NCI-H1105 treated with DMSO at 0.1 percent for 48 hours (cell line): ENCODE measurements at regions not wholly inside any gene's neighbourhood (a gene's known extent, or its start where the extent isn't known, plus 50 kb on each side); places are given as distances from the start of the nearest gene placed in this dataset.

Experiments
- DNase-seq: peaks from one replicate; lab custom pipeline; 2025; lab: John Stamatoyannopoulos, UW

GRCh38 chr5:68482199-68482598 is 266.6 kb downstream of the PIK3R1 start:
- no peak for DNase-seq

GRCh38 chr5:68484307-68485068 is 268.9 kb downstream of the PIK3R1 start:
- DNase-seq: no peak

GRCh38 chr5:68489556-68489955 is 274.0 kb downstream of the PIK3R1 start:
- no peak for DNase-seq

- DNase-seq: no peak
Observed at GRCh38 chr5:68490406-68490805, 274.9 kb downstream of the PIK3R1 start.

GRCh38 chr5:68494771-68495170 is 279.2 kb downstream of the PIK3R1 start:
- DNase-seq: no peak

- no peak for DNase-seq
Observed at GRCh38 chr5:68499987-68500386, 284.4 kb downstream of the PIK3R1 start.

GRCh38 chr5:68500813-68501212 is 285.3 kb downstream of the PIK3R1 start:
- DNase-seq: no peak

GRCh38 chr5:68502531-68502930 is 287.0 kb downstream of the PIK3R1 start:
- DNase-seq: no peak

- no peak for DNase-seq
Observed at GRCh38 chr5:68504306-68504705, 288.8 kb downstream of the PIK3R1 start.

- DNase-seq: no peak
Observed at GRCh38 chr5:68505917-68506860, 290.6 kb downstream of the PIK3R1 start.

GRCh38 chr5:68515514-68515913 is 300.0 kb downstream of the PIK3R1 start:
- no peak for DNase-seq

GRCh38 chr5:68518286-68518685 is 302.7 kb downstream of the PIK3R1 start:
- DNase-seq: no peak

GRCh38 chr5:68519143-68519542 is 303.6 kb downstream of the PIK3R1 start:
- DNase-seq: no peak

- DNase-seq: no peak
Observed at GRCh38 chr5:68521776-68522175, 306.2 kb downstream of the PIK3R1 start.

GRCh38 chr5:68522863-68523262 is 307.3 kb downstream of the PIK3R1 start:
- no peak for DNase-seq

- DNase-seq: no peak
Observed at GRCh38 chr5:68528821-68529273, 313.3 kb downstream of the PIK3R1 start.

GRCh38 chr5:68529581-68529980 is 314.0 kb downstream of the PIK3R1 start:
- DNase-seq: no peak

GRCh38 chr5:68531970-68532369 is 316.4 kb downstream of the PIK3R1 start:
- no peak for DNase-seq

- DNase-seq: no peak
Observed at GRCh38 chr5:68533051-68533450, 317.5 kb downstream of the PIK3R1 start.

- peak; percentile 88 for DNase-seq
Observed at GRCh38 chr5:68533571-68534084, 318.1 kb downstream of the PIK3R1 start.

GRCh38 chr5:68534131-68534940 is 318.8 kb downstream of the PIK3R1 start:
- DNase-seq: peak; percentile 35
